ENCODE measurements at regions not wholly inside any gene's neighbourhood (a gene's known extent, or its start where the extent isn't known, plus 50 kb on each side); places are given as distances from the start of the nearest gene placed in this dataset.

DNA sequence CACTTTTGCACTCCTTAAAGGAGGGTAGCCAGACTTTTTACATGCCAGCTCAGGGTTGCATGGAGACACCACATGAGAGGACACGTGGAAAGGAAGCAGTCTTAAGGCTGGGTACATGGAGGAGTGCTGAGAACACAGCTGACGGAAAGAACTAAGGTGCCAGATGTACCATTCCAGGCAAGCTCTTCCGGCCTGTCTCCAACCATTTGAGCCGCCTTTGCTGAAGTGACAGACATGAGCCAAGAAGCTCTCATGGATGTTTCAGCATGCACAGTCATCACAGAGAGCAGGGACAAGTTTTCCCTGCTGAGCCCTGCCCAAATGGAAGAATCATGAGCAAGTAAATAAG is 83.4 kb upstream of the BMP2K start:
- WGBS, result 48% methylated on average over 4 of the region's 4 CpGs
- intact Hi-C loops (cut with DNase I), result no loop called here
- Histone ChIP-seq H3K4me1 (ENCODE audit: control insufficient read depth, insufficient read depth, low read length) (peaks cover 7% of the 10 kb centered on the region), H3K27ac (ENCODE audit: low read length) (peak overlapping the region; percentile 90), H3K9me3 (ENCODE audit: control insufficient read depth, low read length) (no peaks in the 10 kb centered on the region), H3K27me3 (ENCODE audit: control insufficient read depth, insufficient read depth) (no peaks in the 10 kb centered on the region), H3K4me3 (ENCODE audit: low read length) (no peak overlapping the region)
- DNase-seq (peak in 1 of 3 donors; percentile 18), ATAC-seq (peak; percentile 76 to 79)

DNA sequence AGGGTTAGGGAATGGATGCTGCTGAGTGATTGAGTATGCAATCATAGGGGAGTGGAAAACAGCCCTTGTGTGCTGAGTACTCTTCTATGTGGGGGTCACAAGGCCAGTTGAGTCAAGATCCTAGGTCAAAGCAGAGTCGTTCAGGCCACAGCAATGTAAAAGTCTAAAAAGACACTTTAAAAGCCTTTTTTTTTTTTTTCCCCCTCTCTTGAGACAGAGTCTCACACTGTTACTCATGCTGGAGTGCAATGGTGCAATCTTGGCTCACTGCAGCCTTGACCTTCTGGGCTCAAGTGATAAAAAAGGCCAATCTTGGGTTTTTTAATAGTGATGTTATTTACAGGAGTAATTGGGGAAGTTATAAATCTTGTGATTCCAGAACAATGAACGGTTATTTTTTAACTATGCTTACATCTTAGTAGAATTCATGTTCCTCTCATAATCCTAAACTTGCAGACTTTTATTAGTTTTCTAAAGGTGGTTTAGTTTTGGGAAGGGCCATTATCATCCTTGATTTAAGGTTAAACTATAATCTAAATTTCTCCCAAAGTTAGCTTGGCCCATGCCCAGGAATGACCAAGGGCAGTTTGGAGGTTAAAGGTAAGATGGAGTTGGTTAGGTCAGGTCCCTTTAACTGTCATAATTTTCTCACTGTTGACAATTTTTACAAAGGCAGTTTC is 82.2 kb upstream of the BMP2K start:
- Histone ChIP-seq H3K4me1 (ENCODE audit: control insufficient read depth, insufficient read depth, low read length) (peaks cover 7% of the 10 kb centered on the region), H3K9me3 (ENCODE audit: control insufficient read depth, low read length) (no peaks in the 10 kb centered on the region), H3K4me3 (ENCODE audit: low read length) (no peak overlapping the region), H3K27me3 (ENCODE audit: control insufficient read depth, insufficient read depth) (no peaks in the 10 kb centered on the region), H3K27ac (ENCODE audit: low read length) (no peak overlapping the region)
- ATAC-seq (peak; percentile 8 to 34), DNase-seq (peak in 2 of 3 donors; percentile 42 to 55)
- WGBS, result 37% methylated on average over 2 of the region's 2 CpGs
- intact Hi-C loops (cut with DNase I), result no loop called here

GRCh38 chr4:78694457-78694787 is 81.7 kb upstream of the BMP2K start:
- ATAC-seq, result no peak
- intact Hi-C loops (cut with DNase I), result no loop called here

DNA sequence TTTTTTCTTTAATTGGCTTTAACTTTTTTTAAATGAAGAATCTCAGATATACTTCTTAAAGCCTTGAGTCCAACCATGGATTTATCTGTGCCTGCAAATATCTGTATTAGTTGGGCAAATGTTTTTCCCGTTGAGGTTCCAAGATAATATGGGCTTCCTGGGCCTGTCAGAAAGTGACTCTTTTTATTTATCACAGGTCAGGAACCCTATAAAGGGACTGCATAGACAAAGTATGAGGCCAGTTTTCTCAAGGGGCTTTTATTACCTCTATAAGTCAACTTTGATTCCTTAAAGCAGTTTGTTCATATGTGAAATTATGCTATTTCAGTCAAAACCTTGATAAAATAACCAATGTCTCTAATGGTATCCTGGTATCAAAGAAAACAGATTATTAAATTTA is 80.2 kb upstream of the BMP2K start:
- Histone ChIP-seq H3K4me3 (ENCODE audit: low read length) (no peak overlapping the region), H3K4me1 (ENCODE audit: control insufficient read depth, insufficient read depth, low read length) (peaks cover 7% of the 10 kb centered on the region), H3K9me3 (ENCODE audit: control insufficient read depth, low read length) (no peaks in the 10 kb centered on the region), H3K27ac (ENCODE audit: low read length) (no peak overlapping the region), H3K27me3 (ENCODE audit: control insufficient read depth, insufficient read depth) (no peaks in the 10 kb centered on the region)
- ATAC-seq, result no peak
- intact Hi-C loops (cut with DNase I), result no loop called here
- DNase-seq, result no peak
- 31% methylated on average over 1 of the region's 1 CpG for WGBS

More at GRCh38 chr4:78694457-78694787, 81.7 kb upstream of the BMP2K start:
- no peak overlapping the region for H3K27ac ChIP-seq (ENCODE audit: low read length)
- H3K9me3 ChIP-seq (ENCODE audit: control insufficient read depth, low read length), result no peaks in the 10 kb centered on the region
- WGBS, result over 99% methylated on average over 2 of the region's 2 CpGs
- DNase-seq, result no peak
- H3K4me1 ChIP-seq (ENCODE audit: control insufficient read depth, insufficient read depth, low read length), result peaks cover 7% of the 10 kb centered on the region
- no peak overlapping the region for H3K4me3 ChIP-seq (ENCODE audit: low read length)
- H3K27me3 ChIP-seq (ENCODE audit: control insufficient read depth, insufficient read depth), result no peaks in the 10 kb centered on the region

- Histone ChIP-seq H3K4me1 (ENCODE audit: control insufficient read depth, insufficient read depth, low read length) (peaks cover 3% of the 10 kb centered on the region), H3K9me3 (ENCODE audit: control insufficient read depth, low read length) (no peaks in the 10 kb centered on the region), H3K27ac (ENCODE audit: low read length) (no peak overlapping the region), H3K27me3 (ENCODE audit: control insufficient read depth, insufficient read depth) (no peaks in the 10 kb centered on the region), H3K4me3 (ENCODE audit: low read length) (no peak overlapping the region)
- DNase-seq, result no peak
- intact Hi-C loops (cut with DNase I), result loop anchor here in 1 of 4 donors (10.0 kb wide), 1 partner anchor 72 kb away; the partner anchor contains the start of gene BMP2K
- no peak for ATAC-seq
Observed at GRCh38 chr4:78703079-78703478, 73.1 kb upstream of the BMP2K start.

DNA sequence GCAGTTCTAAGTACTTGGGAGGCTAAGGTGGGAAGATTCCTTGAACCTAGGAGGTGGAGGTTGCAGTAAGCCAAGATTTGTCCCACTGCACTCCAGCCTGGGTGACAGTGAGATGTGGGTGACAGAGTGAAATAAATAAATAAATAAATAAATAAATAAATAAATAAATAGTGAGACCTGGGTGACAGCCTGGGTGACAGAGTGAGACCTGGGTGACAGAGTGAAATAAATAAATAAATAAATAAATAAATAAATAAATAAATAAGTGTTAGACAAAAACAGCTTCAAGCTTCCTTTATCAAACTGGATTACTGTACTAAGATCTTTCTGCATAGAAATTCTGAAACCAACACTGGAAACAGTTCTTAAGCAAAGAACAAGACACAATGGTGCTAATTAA is 71.8 kb upstream of the BMP2K start:
- Histone ChIP-seq H3K9me3 (ENCODE audit: control insufficient read depth, low read length) (no peaks in the 10 kb centered on the region), H3K27me3 (ENCODE audit: control insufficient read depth, insufficient read depth) (no peaks in the 10 kb centered on the region), H3K4me3 (ENCODE audit: low read length) (no peak overlapping the region), H3K27ac (ENCODE audit: low read length) (no peak overlapping the region), H3K4me1 (ENCODE audit: control insufficient read depth, insufficient read depth, low read length) (peaks cover 3% of the 10 kb centered on the region)
- ATAC-seq (no peak), DNase-seq (no peak)
- intact Hi-C loops (cut with DNase I), result loop anchor here in 1 of 4 donors (10.0 kb wide), 1 partner anchor 70 kb away; the partner anchor contains the start of gene BMP2K

DNA sequence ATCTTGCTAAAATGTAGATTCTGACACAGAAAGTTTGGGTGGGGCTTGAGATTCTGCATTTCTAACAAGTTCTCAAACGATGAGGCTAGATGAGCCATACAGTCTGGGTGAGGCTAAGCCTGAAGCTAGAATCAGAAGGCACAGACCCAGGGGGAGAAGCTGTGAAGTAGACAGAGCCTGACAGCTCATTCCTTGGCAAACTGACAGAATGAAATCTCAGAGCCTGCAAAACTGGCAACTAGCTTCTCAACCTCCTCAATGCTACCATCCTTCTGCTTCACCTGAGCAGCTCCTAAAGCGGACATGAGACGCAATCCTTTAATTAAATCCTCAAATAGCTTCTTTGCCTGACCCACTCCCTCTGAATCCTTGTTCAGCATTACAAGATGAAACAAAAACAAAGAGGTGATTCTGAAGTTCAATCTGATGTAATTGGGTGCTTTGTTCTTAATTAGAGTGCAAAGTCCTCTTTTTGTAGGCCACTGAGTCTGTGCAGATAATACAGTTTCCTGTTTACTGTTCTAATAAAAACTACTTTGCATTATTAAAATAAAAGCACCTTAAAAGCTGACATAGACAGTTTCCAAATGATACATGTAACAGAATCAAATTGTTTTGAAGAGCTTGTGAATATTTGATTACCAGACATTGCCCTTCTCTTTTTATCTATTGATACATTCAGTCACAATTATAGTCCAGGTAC is 71.0 kb upstream of the BMP2K start:
- no peaks in the 10 kb centered on the region for H3K27me3 ChIP-seq (ENCODE audit: control insufficient read depth, insufficient read depth)
- 74% methylated on average over 3 of the region's 3 CpGs for WGBS
- no peak for DNase-seq
- peaks cover 3% of the 10 kb centered on the region for H3K4me1 ChIP-seq (ENCODE audit: control insufficient read depth, insufficient read depth, low read length)
- intact Hi-C loops (cut with DNase I), result loop anchor here in 1 of 4 donors (10.0 kb wide), 1 partner anchor 70 kb away; the partner anchor contains the start of gene BMP2K
- no peak overlapping the region for H3K27ac ChIP-seq (ENCODE audit: low read length)
- H3K9me3 ChIP-seq (ENCODE audit: control insufficient read depth, low read length), result no peaks in the 10 kb centered on the region
- ATAC-seq, result peak; percentile 65 to 77
- H3K4me3 ChIP-seq (ENCODE audit: low read length), result no peak overlapping the region

- ATAC-seq, result no peak
- H3K27me3 ChIP-seq (ENCODE audit: control insufficient read depth, insufficient read depth), result no peaks in the 10 kb centered on the region
- WGBS, result 61% methylated on average over 6 of the region's 6 CpGs
- no peaks in the 10 kb centered on the region for H3K9me3 ChIP-seq (ENCODE audit: control insufficient read depth, low read length)
- H3K4me1 ChIP-seq (ENCODE audit: control insufficient read depth, insufficient read depth, low read length), result peaks cover 3% of the 10 kb centered on the region
- DNase-seq, result no peak
- intact Hi-C loops (cut with DNase I), result loop anchor here in 1 of 4 donors (10.0 kb wide), 1 partner anchor 68 kb away; the partner anchor contains the start of gene BMP2K
- H3K4me3 ChIP-seq (ENCODE audit: low read length), result no peak overlapping the region
- H3K27ac ChIP-seq (ENCODE audit: low read length), result no peak overlapping the region
Observed at GRCh38 chr4:78706302-78706701, 69.8 kb upstream of the BMP2K start.

GRCh38 chr4:78707268-78707667 is 68.9 kb upstream of the BMP2K start:
- WGBS, result 38% methylated on average over 2 of the region's 2 CpGs
- DNase-seq (no peak), ATAC-seq (no peak)
- H3K4me1 ChIP-seq (ENCODE audit: control insufficient read depth, insufficient read depth, low read length), result peaks cover 3% of the 10 kb centered on the region
- intact Hi-C loops (cut with DNase I), result loop anchor here in 1 of 4 donors (10.0 kb wide), 1 partner anchor 68 kb away; the partner anchor contains the start of gene BMP2K
- no peak overlapping the region for H3K4me3 ChIP-seq (ENCODE audit: low read length)
- H3K27me3 ChIP-seq (ENCODE audit: control insufficient read depth, insufficient read depth), result no peaks in the 10 kb centered on the region
- no peaks in the 10 kb centered on the region for H3K9me3 ChIP-seq (ENCODE audit: control insufficient read depth, low read length)
- no peak overlapping the region for H3K27ac ChIP-seq (ENCODE audit: low read length)

GRCh38 chr4:78707793-78708192 is 68.4 kb upstream of the BMP2K start:
- ATAC-seq, result no peak
- DNase-seq, result no peak
- WGBS, result 88% methylated on average over 5 of the region's 5 CpGs

GRCh38 chr4:78710536-78710935 is 65.6 kb upstream of the BMP2K start:
- Histone ChIP-seq H3K27me3 (ENCODE audit: control insufficient read depth, insufficient read depth) (no peaks in the 10 kb centered on the region), H3K4me3 (ENCODE audit: low read length) (no peak overlapping the region), H3K4me1 (ENCODE audit: control insufficient read depth, insufficient read depth, low read length) (peaks cover 3% of the 10 kb centered on the region), H3K27ac (ENCODE audit: low read length) (no peak overlapping the region), H3K9me3 (ENCODE audit: control insufficient read depth, low read length) (no peaks in the 10 kb centered on the region)
- intact Hi-C loops (cut with DNase I), result no loop called here
- DNase-seq (no peak), ATAC-seq (no peak)

More at GRCh38 chr4:78707793-78708192, 68.4 kb upstream of the BMP2K start:
- Histone ChIP-seq H3K9me3 (ENCODE audit: control insufficient read depth, low read length) (no peaks in the 10 kb centered on the region), H3K4me1 (ENCODE audit: control insufficient read depth, insufficient read depth, low read length) (peaks cover 3% of the 10 kb centered on the region), H3K27ac (ENCODE audit: low read length) (no peak overlapping the region), H3K4me3 (ENCODE audit: low read length) (no peak overlapping the region), H3K27me3 (ENCODE audit: control insufficient read depth, insufficient read depth) (no peaks in the 10 kb centered on the region)
- intact Hi-C loops (cut with DNase I), result loop anchor here in 1 of 4 donors (10.0 kb wide), 1 partner anchor 67 kb away; the partner anchor contains the start of gene BMP2K
